DOHH2 (cell line): ENCODE measurements at regions not wholly inside any gene's neighbourhood (a gene's known extent, or its start where the extent isn't known, plus 50 kb on each side); places are given as distances from the start of the nearest gene placed in this dataset.

Experiments used
- H3F3A ChIP-seq: fragments of 200-600 bp; sonication (generic), shearing (Covaris generic); 2 replicates; pipeline ENCODE4 v1.6.0; 2016; ENCODE audit warnings: antibody characterized with exemption, mild to moderate bottlenecking; ENCODE audit not compliant: control insufficient read depth, insufficient read depth
- H3K27ac ChIP-seq: fragments of 200-600 bp; sonication (generic); 2 replicates; pipeline ENCODE4 v1.5.1; 2014; ENCODE audit warnings: low read depth, mild to moderate bottlenecking, low read length, moderate library complexity
- H3K27me3 ChIP-seq: fragments of 200-600 bp; sonication (generic); 2 replicates; pipeline ENCODE4 v1.6.1; 2014; ENCODE audit warnings: mild to moderate bottlenecking, low read length, mixed read lengths; ENCODE audit not compliant: control insufficient read depth
- H3K36me3 ChIP-seq: fragments of 200-600 bp; sonication (generic); 2 replicates; pipeline ENCODE4 v1.6.1; 2014; ENCODE audit warnings: mild to moderate bottlenecking, low read length, moderate library complexity, mixed read lengths; ENCODE audit not compliant: control insufficient read depth
- H3K4me1 ChIP-seq: fragments of 200-600 bp; sonication (generic); 2 replicates; pipeline ENCODE4 v1.6.1; 2014; ENCODE audit warnings: mild to moderate bottlenecking, low read length, mixed read lengths; ENCODE audit not compliant: control insufficient read depth
- H3K4me2 ChIP-seq: fragments of 200-600 bp; sonication (generic); 2 replicates; pipeline ENCODE4 v1.6.0; 2014; ENCODE audit warnings: mild to moderate bottlenecking, low read length, moderate library complexity
- H3K4me3 ChIP-seq: fragments of 200-600 bp; sonication (generic); 2 replicates; pipeline ENCODE4 v1.5.1; 2014; ENCODE audit warnings: mild to moderate bottlenecking, low read length, mixed read lengths
- H3K79me2 ChIP-seq: fragments of 200-600 bp; sonication (generic); 2 replicates; pipeline ENCODE4 v1.6.1; 2014; ENCODE audit warnings: mild to moderate bottlenecking, low read length, mixed read lengths; ENCODE audit not compliant: control insufficient read depth
- H3K9me2 ChIP-seq: fragments of 200-600 bp; sonication (generic); replicated peaks from 2 replicates; pipeline ENCODE4 v1.6.1; 2014; ENCODE audit warnings: mild to moderate bottlenecking, low read length, mixed read lengths; ENCODE audit not compliant: control insufficient read depth
- H3K9me3 ChIP-seq: fragments of 200-600 bp; sonication (generic); 2 replicates; pipeline ENCODE4 v1.6.1; 2014; ENCODE audit warnings: antibody characterized with exemption, low read length, mixed read lengths; ENCODE audit not compliant: control insufficient read depth, insufficient read depth
- H4K20me1 ChIP-seq: fragments of 200-600 bp; sonication (generic); 2 replicates; pipeline ENCODE4 v1.6.0; 2014; ENCODE audit warnings: low read depth, mild to moderate bottlenecking, antibody characterized with exemption, low read length, moderate library complexity; ENCODE audit not compliant: control insufficient read depth, insufficient read depth
- EZH2phosphoT487 ChIP-seq: fragments of 200-600 bp; sonication (generic); IDR thresholded peaks from 2 replicates; pipeline ENCODE4 v1.6.1; 2017; ENCODE audit warnings: borderline replicate concordance, mild to moderate bottlenecking, antibody characterized with exemption, low read length, moderate library complexity, mixed read lengths
- TF ChIP-seq, protein P1 (sequence below): fragments of 200-600 bp; sonication (generic); IDR thresholded peaks from one replicate; pipeline ENCODE4 v1.5.1; 2014; ENCODE audit warnings: antibody characterized with exemption, mild to moderate bottlenecking, low read depth, low read length; ENCODE audit not compliant: poor library complexity, severe bottlenecking

- Histone ChIP-seq H3F3A (no peaks in the 10 kb centered on the region), H3K79me2 (no peaks in the 10 kb centered on the region), H3K4me1 (peaks cover 11% of the 10 kb centered on the region), H3K4me2 (no peak overlapping the region), H3K27ac (no peak overlapping the region), H3K36me3 (no peaks in the 10 kb centered on the region), H3K27me3 (no peaks in the 10 kb centered on the region), H3K9me3 (no peaks in the 10 kb centered on the region), H3K9me2 (no peaks in the 10 kb centered on the region), H4K20me1 (no peaks in the 10 kb centered on the region), H3K4me3 (no peak overlapping the region)
- TF ChIP-seq, protein P1, sequence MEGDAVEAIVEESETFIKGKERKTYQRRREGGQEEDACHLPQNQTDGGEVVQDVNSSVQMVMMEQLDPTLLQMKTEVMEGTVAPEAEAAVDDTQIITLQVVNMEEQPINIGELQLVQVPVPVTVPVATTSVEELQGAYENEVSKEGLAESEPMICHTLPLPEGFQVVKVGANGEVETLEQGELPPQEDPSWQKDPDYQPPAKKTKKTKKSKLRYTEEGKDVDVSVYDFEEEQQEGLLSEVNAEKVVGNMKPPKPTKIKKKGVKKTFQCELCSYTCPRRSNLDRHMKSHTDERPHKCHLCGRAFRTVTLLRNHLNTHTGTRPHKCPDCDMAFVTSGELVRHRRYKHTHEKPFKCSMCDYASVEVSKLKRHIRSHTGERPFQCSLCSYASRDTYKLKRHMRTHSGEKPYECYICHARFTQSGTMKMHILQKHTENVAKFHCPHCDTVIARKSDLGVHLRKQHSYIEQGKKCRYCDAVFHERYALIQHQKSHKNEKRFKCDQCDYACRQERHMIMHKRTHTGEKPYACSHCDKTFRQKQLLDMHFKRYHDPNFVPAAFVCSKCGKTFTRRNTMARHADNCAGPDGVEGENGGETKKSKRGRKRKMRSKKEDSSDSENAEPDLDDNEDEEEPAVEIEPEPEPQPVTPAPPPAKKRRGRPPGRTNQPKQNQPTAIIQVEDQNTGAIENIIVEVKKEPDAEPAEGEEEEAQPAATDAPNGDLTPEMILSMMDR: no peak
- no peak for TF ChIP-seq EZH2phosphoT487
Measured at GRCh38 chr1:101181930-101182329, 54.9 kb upstream of the S1PR1 start.

DNA sequence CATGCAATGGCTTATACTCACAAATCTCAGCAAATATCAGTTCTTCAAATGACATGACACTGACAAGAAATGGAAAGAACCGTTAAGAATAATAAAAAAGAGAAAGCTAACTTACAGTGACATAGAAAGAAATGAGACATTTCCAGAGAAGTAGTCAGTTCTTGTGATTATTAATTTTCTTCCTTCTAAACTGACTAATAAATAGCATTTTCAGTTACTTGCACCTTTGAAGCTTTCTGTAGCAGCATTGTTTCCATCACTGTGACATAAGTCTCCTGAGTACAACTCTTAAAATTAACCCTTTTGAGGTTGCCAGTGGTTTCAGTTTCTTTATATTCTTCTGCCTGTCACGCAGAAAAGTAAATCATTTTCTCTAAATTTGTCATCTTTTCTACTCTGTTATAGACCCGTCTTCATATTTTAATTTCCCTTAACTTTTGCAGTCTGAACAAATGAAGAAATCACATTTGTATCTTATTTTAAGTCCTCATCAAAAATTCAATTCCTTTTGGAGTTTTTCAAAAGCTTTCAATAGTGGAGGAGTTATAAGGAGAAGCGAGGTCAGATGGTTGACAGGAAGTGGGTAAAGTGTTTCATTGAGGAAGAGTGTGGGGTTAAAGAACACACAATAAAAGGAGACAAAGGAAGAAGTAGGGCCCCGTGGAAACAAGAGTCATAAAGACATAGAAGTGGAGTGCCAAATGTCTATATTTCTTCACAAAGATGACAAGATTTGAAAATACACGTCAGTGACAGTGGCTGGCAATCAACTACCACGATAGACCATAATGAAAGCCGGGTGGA lies 57.9 kb upstream of the S1PR1 start:
- no peaks in the 10 kb centered on the region for H3K27me3 ChIP-seq
- TF ChIP-seq EZH2phosphoT487: no peak
- TF ChIP-seq, protein P1: no peak
- H4K20me1 ChIP-seq: no peaks in the 10 kb centered on the region
- peaks cover 11% of the 10 kb centered on the region for H3K4me1 ChIP-seq
- no peak overlapping the region for H3K4me3 ChIP-seq
- peak overlapping the region; percentile 17; the same call in 1 of the 2 replicates for H3K4me2 ChIP-seq
- no peak overlapping the region for H3K27ac ChIP-seq
- H3F3A ChIP-seq: no peaks in the 10 kb centered on the region
- H3K9me3 ChIP-seq: no peaks in the 10 kb centered on the region
- no peaks in the 10 kb centered on the region for H3K36me3 ChIP-seq
- H3K79me2 ChIP-seq: no peaks in the 10 kb centered on the region
- no peaks in the 10 kb centered on the region for H3K9me2 ChIP-seq

DNA sequence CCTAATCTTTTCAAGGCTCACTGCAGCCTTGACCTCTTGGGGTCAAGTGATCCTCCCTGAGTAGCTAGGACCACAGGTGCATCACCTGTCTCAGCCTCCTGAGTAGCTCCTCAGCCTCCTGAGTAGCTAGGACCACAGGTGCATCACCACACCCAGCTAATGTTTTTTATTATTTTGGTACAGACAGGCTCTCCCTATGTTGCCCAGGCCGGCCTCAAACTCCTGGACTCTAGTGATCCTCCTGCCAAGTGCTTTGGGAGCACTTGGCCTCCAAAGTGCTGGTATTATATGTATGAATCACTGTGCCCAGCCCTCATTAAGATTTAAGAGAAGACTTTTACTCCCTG lies 58.5 kb upstream of the S1PR1 start:
- TF ChIP-seq EZH2phosphoT487: no peak
- TF ChIP-seq, protein P1: no peak
- H3K9me2 ChIP-seq: no peaks in the 10 kb centered on the region
- H3K4me1 ChIP-seq: peaks cover 11% of the 10 kb centered on the region
- no peak overlapping the region for H3K27ac ChIP-seq
- H3K4me2 ChIP-seq: no peak overlapping the region
- H3K4me3 ChIP-seq: no peak overlapping the region
- H3K9me3 ChIP-seq: no peaks in the 10 kb centered on the region
- no peaks in the 10 kb centered on the region for H3F3A ChIP-seq
- no peaks in the 10 kb centered on the region for H3K36me3 ChIP-seq
- no peaks in the 10 kb centered on the region for H3K27me3 ChIP-seq
- no peaks in the 10 kb centered on the region for H4K20me1 ChIP-seq
- no peaks in the 10 kb centered on the region for H3K79me2 ChIP-seq
